ENCODE measurements at regions not wholly inside any gene's neighbourhood (a gene's known extent, or its start where the extent isn't known, plus 50 kb on each side); places are given as distances from the start of the nearest gene placed in this dataset.

DNA sequence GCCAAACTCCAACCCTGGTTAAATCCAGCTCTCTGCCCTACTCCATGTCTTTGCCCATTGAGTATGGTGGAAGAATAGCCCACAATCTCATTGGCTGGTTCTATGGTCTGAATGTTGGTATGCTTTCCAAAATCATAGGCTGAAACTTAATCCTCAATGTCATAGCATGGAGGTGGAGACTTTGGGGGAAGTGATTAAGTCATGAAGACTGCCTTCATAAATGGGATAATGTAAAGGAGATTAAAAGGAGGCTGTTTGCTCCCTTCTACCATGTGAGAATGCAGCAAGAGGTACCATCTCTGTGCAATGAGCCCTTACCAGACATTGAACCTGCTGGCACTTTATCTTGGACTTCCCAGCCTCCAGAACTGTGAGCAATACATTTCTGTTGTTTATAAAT is 54.4 kb upstream of the FDX1 start:
- TF ChIP-seq EZH2 (IDR thresholded peaks at IDR 0.05; ENCODE audit: low read length, missing control alignments): no peak
- TF ChIP-seq, protein P1, sequence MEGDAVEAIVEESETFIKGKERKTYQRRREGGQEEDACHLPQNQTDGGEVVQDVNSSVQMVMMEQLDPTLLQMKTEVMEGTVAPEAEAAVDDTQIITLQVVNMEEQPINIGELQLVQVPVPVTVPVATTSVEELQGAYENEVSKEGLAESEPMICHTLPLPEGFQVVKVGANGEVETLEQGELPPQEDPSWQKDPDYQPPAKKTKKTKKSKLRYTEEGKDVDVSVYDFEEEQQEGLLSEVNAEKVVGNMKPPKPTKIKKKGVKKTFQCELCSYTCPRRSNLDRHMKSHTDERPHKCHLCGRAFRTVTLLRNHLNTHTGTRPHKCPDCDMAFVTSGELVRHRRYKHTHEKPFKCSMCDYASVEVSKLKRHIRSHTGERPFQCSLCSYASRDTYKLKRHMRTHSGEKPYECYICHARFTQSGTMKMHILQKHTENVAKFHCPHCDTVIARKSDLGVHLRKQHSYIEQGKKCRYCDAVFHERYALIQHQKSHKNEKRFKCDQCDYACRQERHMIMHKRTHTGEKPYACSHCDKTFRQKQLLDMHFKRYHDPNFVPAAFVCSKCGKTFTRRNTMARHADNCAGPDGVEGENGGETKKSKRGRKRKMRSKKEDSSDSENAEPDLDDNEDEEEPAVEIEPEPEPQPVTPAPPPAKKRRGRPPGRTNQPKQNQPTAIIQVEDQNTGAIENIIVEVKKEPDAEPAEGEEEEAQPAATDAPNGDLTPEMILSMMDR (conservative IDR thresholded peaks at IDR 0.05 in 1 of 2, IDR thresholded peaks at IDR 0.05 in 1 of 2; ENCODE audit: low read depth in 1 of 2, low read length in 2 of 2): no peak
- DNase-seq (ENCODE audit: low read depth in 2 of 2): no peak
- Histone ChIP-seq H3K9me3 (ENCODE audit: control insufficient read depth, insufficient read depth, low read depth, low read length) (no peaks in the 10 kb centered on the region), H4K20me1 (ENCODE audit: control insufficient read depth, extremely low read depth, insufficient read depth, low read length) (no peaks in the 10 kb centered on the region), H3K36me3 (ENCODE audit: control insufficient read depth, insufficient read depth, low read length) (no peaks in the 10 kb centered on the region), H2AFZ (ENCODE audit: low read length) (no peak overlapping the region), H3K9ac (ENCODE audit: insufficient read depth, low read length) (no peak overlapping the region), H3K27me3 (ENCODE audit: control insufficient read depth, insufficient read depth, low read length) (no peaks in the 10 kb centered on the region), H3K4me3 (replicated peaks in 1 of 4; ENCODE audit: control extremely low read depth in 1 of 4, insufficient read depth in 1 of 4, low read depth in 3 of 4, low read length in 4 of 4) (no peak overlapping the region), H3K4me1 (ENCODE audit: control insufficient read depth, extremely low read depth, insufficient read depth, low read length) (no peaks in the 10 kb centered on the region), H3K4me2 (ENCODE audit: extremely low read depth, insufficient read depth, low read length) (no peak overlapping the region), H3K27ac (ENCODE audit: insufficient read depth, low read length) (no peak overlapping the region), H3K79me2 (ENCODE audit: control insufficient read depth, insufficient read depth, low read length) (no peaks in the 10 kb centered on the region)

DNA sequence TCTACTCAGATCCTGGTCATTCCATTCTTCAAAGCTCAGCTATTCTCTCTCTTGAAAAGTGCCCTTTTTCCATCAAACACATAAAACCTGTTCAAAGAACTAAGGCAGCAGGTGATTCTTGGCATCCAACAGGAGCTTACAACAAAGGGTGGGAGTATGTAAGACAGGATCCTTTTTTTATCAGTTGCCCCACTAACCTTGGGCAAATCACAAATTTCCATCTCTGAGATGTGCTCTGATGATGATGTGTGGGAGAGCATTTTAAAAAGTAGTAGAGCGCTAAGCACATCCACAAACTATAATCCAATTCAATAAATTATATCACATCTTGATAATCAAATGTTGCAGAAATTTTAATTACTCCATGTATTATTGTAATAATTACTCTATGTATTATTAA is 53.7 kb upstream of the FDX1 start:
- Histone ChIP-seq H4K20me1 (ENCODE audit: control insufficient read depth, extremely low read depth, insufficient read depth, low read length) (no peaks in the 10 kb centered on the region), H3K27me3 (ENCODE audit: control insufficient read depth, insufficient read depth, low read length) (no peaks in the 10 kb centered on the region), H3K9me3 (ENCODE audit: control insufficient read depth, insufficient read depth, low read depth, low read length) (no peaks in the 10 kb centered on the region), H3K79me2 (ENCODE audit: control insufficient read depth, insufficient read depth, low read length) (no peaks in the 10 kb centered on the region), H2AFZ (ENCODE audit: low read length) (no peak overlapping the region), H3K4me3 (replicated peaks in 1 of 4; ENCODE audit: control extremely low read depth in 1 of 4, insufficient read depth in 1 of 4, low read depth in 3 of 4, low read length in 4 of 4) (no peak overlapping the region), H3K4me2 (ENCODE audit: extremely low read depth, insufficient read depth, low read length) (no peak overlapping the region), H3K27ac (ENCODE audit: insufficient read depth, low read length) (no peak overlapping the region), H3K9ac (ENCODE audit: insufficient read depth, low read length) (no peak overlapping the region), H3K4me1 (ENCODE audit: control insufficient read depth, extremely low read depth, insufficient read depth, low read length) (no peaks in the 10 kb centered on the region), H3K36me3 (ENCODE audit: control insufficient read depth, insufficient read depth, low read length) (no peaks in the 10 kb centered on the region)
- no peak for DNase-seq (ENCODE audit: low read depth in 2 of 2)
- TF ChIP-seq, protein P1 (conservative IDR thresholded peaks at IDR 0.05 in 1 of 2, IDR thresholded peaks at IDR 0.05 in 1 of 2; ENCODE audit: low read depth in 1 of 2, low read length in 2 of 2): no peak
- TF ChIP-seq EZH2 (IDR thresholded peaks at IDR 0.05; ENCODE audit: low read length, missing control alignments): no peak

- H3K4me1 ChIP-seq (ENCODE audit: control insufficient read depth, extremely low read depth, insufficient read depth, low read length): no peaks in the 10 kb centered on the region
- H3K9me3 ChIP-seq (ENCODE audit: control insufficient read depth, insufficient read depth, low read depth, low read length): no peaks in the 10 kb centered on the region
- no peaks in the 10 kb centered on the region for H3K79me2 ChIP-seq (ENCODE audit: control insufficient read depth, insufficient read depth, low read length)
- H3K4me3 ChIP-seq (replicated peaks in 1 of 4; ENCODE audit: control extremely low read depth in 1 of 4, insufficient read depth in 1 of 4, low read depth in 3 of 4, low read length in 4 of 4): peak overlapping the region in 2 of 4 experiments; percentile 8 to 33
- no peak overlapping the region for H3K9ac ChIP-seq (ENCODE audit: insufficient read depth, low read length)
- peak; percentile 86 to 88 for DNase-seq (ENCODE audit: low read depth in 2 of 2)
- no peaks in the 10 kb centered on the region for H3K27me3 ChIP-seq (ENCODE audit: control insufficient read depth, insufficient read depth, low read length)
- TF ChIP-seq EZH2 (IDR thresholded peaks at IDR 0.05; ENCODE audit: low read length, missing control alignments): no peak
- TF ChIP-seq, protein P1 (conservative IDR thresholded peaks at IDR 0.05 in 1 of 2, IDR thresholded peaks at IDR 0.05 in 1 of 2; ENCODE audit: low read depth in 1 of 2, low read length in 2 of 2): peak; percentile 80 to 81
- H3K4me2 ChIP-seq (ENCODE audit: extremely low read depth, insufficient read depth, low read length): peak overlapping the region; percentile 13
- no peaks in the 10 kb centered on the region for H4K20me1 ChIP-seq (ENCODE audit: control insufficient read depth, extremely low read depth, insufficient read depth, low read length)
- no peaks in the 10 kb centered on the region for H3K36me3 ChIP-seq (ENCODE audit: control insufficient read depth, insufficient read depth, low read length)
- no peak overlapping the region for H2AFZ ChIP-seq (ENCODE audit: low read length)
- H3K27ac ChIP-seq (ENCODE audit: insufficient read depth, low read length): no peak overlapping the region
Measured at GRCh38 chr11:110376711-110377324, 52.9 kb upstream of the FDX1 start.
